Activated CD4-positive, alpha-beta T cell treated with anti-CD3 and anti-CD28 coated beads, Interleukin-2, amount 10 ng/mL, durations not matched to agents 7 days and 5 days (primary cell): ENCODE measurements at regions not wholly inside any gene's neighbourhood (a gene's known extent, or its start where the extent isn't known, plus 50 kb on each side); places are given as distances from the start of the nearest gene placed in this dataset.

ENCODE experiments used
- CTCF ChIA-PET: fragments of 350-600 bp; sonication (Branson Sonifier 250); formaldehyde crosslinking; loops from one replicate; lab custom pipeline; 2021; ENCODE audit warnings: antibody characterized with exemption; lab: Charles Lee
- POLR2A ChIA-PET: fragments of 350-600 bp; sonication (Branson Sonifier 250); formaldehyde crosslinking; loops from one replicate; lab custom pipeline; 2021; ENCODE audit warnings: antibody characterized with exemption; lab: Charles Lee
- DNase-seq: peaks from one replicate; pipeline ENCODE4 v3.0.0-alpha.2; 2020
- H3K27ac Mint-ChIP-seq: one replicate; pipeline ENCODE4 v1.8.0; 2021; ENCODE audit warnings: mild to moderate bottlenecking, moderate library complexity, mixed read lengths
- H3K27me3 Mint-ChIP-seq: one replicate; pipeline ENCODE4 v1.8.0; 2021; ENCODE audit warnings: mixed read lengths
- H3K36me3 Mint-ChIP-seq: one replicate; pipeline ENCODE4 v1.8.0; 2021; ENCODE audit warnings: low read depth, mixed read lengths
- H3K4me1 Mint-ChIP-seq: one replicate; pipeline ENCODE4 v1.8.0; 2021; ENCODE audit warnings: mixed read lengths
- H3K4me3 Mint-ChIP-seq: one replicate; pipeline ENCODE4 v1.8.0; 2021; ENCODE audit warnings: mild to moderate bottlenecking, moderate library complexity, mixed read lengths
- H3K9me3 Mint-ChIP-seq: one replicate; pipeline ENCODE4 v1.8.0; 2021; ENCODE audit warnings: mixed read lengths

DNA sequence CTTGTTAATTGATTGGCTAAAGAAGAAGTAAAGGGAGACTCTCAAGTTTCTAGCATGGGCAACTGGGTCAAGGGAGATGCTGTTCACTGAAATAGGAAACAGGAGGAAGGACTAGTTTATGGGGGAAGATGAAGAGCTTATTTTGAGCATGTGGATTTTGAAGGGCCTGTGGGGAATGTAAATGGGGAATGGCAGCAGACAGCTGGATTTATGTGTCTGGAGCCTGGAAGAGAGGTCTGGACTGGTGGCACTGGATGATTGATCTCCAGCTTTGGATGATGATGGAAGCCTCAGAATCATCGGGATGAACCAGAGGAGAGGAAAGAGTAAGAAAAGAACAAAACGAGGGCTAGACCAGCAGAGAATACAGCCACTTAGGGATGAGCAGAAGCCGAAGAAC lies 54.9 kb upstream of the ENAH start:
- no peaks in the 10 kb centered on the region for H3K36me3 Mint-ChIP-seq
- H3K4me3 Mint-ChIP-seq = no peak overlapping the region
- H3K9me3 Mint-ChIP-seq = no peaks in the 10 kb centered on the region
- no peak for DNase-seq
- no peaks in the 10 kb centered on the region for H3K4me1 Mint-ChIP-seq
- no peaks in the 10 kb centered on the region for H3K27me3 Mint-ChIP-seq
- no peak overlapping the region for H3K27ac Mint-ChIP-seq
- ChIA-PET POLR2A (no interaction called here), CTCF (interaction anchor here (1.1 kb wide), 1 partner anchor 216 kb away, joined by 3 read pairs; the partner anchor contains the start of gene PYCR2)

DNA sequence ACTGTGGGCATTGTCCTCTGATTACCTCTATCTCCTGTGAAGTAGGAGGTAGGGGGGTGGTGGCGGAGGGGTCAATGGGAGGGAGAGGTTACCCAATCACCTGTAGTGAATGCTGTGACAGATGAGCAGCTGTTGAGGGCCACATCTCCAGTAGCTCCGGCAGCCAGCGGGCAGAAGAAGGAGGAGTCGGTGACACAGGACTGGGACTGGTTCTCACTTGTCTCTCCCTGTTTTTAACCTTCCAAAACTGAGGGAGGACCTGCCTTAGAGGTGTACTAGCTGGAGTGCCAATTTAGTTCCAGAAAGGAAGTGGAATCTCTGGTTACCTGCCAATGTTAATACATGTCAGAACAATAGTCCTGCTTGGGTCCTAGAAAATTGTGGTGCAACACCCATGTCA lies 56.2 kb upstream of the ENAH start:
- ChIA-PET CTCF (no interaction called here), POLR2A (no interaction called here)
- DNase-seq = no peak
- no peaks in the 10 kb centered on the region for H3K36me3 Mint-ChIP-seq
- no peak overlapping the region for H3K27ac Mint-ChIP-seq
- no peaks in the 10 kb centered on the region for H3K27me3 Mint-ChIP-seq
- no peaks in the 10 kb centered on the region for H3K4me1 Mint-ChIP-seq
- no peak overlapping the region for H3K4me3 Mint-ChIP-seq
- H3K9me3 Mint-ChIP-seq = no peaks in the 10 kb centered on the region

DNA sequence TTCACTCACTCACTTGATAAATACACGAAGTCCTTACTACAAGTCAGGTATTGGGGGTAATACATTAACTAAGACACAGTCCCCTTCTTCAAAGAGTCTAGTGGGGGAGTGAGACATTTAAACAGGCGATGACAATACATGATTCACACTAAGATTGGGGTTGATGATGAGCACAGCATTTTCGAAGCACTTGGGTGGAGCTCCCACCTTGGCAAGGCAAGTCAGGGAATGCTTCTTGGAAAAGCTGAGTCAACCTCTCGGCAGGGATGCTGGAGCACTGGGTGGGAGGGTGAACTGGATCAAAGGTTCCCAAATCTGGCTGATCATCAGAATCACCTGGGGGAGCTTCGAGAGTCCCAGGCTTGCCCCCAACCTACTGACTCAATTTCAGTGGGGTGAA lies 57.9 kb upstream of the ENAH start:
- DNase-seq = no peak
- Mint-ChIP-seq H3K36me3 (no peaks in the 10 kb centered on the region), H3K27ac (no peak overlapping the region), H3K4me1 (no peaks in the 10 kb centered on the region), H3K27me3 (no peaks in the 10 kb centered on the region), H3K4me3 (no peak overlapping the region), H3K9me3 (no peaks in the 10 kb centered on the region)
- POLR2A ChIA-PET = no interaction called here
- CTCF ChIA-PET = interaction anchor here (1.1 kb wide), 1 partner anchor 9 kb away, joined by 5 read pairs; no protein-coding TSS in a partner anchor

DNA sequence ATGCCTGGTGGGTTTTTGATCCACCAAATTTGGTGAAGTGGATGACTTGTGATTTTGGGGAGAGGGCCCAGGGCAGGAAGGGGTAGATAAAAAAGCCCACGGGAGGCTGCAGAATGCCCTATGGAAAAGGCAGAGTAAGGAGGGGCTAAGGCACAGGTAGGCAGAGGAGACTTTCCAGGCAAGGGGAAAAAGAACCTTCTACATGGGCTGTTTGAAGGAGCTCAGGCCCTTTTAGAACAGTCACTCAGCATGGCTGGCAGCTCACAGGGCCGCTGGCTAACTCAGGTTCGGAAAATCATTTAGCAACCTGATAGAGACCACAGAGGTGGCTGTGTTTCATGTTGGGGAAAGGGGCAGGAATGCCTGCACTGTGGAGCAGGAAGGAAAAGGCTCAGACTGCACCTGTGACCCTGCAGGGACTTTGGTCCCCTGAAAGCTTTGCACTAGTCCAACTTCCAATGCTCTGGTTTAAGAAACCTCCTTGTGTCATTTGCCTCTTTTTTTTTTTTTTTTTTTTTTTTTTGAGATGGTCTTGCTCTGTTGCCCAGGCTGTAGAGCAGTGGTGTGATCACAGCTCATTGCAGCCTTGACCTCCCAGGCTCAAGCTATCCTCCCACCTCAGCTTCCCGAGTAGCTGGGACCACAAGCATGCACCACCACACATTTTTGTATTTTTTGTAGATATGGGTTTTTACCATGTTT lies 58.5 kb upstream of the ENAH start:
- Mint-ChIP-seq H3K27me3 (no peaks in the 10 kb centered on the region), H3K9me3 (no peaks in the 10 kb centered on the region), H3K4me3 (no peak overlapping the region), H3K36me3 (no peaks in the 10 kb centered on the region), H3K27ac (no peak overlapping the region), H3K4me1 (no peaks in the 10 kb centered on the region)
- CTCF ChIA-PET = interaction anchor here (1.1 kb wide), 1 partner anchor 8 kb away, joined by 5 read pairs; no protein-coding TSS in a partner anchor
- POLR2A ChIA-PET = no interaction called here
- no peak for DNase-seq

DNA sequence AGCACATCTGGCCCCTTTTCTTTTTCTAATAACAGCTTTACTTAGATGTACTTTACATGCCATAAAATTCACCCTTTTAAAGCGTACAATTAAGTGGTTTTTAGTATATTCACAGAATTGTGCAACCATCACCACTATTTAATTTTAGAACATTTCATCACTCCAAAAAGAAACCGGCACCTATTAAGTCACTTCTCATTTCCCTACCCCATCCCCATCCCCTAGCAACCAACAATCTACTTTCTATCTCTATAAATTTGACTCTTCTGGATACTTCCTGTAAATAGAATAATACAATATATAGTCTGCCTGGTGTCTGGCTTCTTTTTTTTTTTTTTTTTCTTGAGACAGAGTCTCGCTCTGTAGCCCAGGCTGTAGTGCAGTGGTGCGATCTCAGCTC lies 59.5 kb upstream of the ENAH start:
- H3K9me3 Mint-ChIP-seq = no peaks in the 10 kb centered on the region
- H3K27ac Mint-ChIP-seq = no peak overlapping the region
- DNase-seq = no peak
- H3K36me3 Mint-ChIP-seq = no peaks in the 10 kb centered on the region
- ChIA-PET CTCF (no interaction called here), POLR2A (no interaction called here)
- no peaks in the 10 kb centered on the region for H3K27me3 Mint-ChIP-seq
- no peak overlapping the region for H3K4me3 Mint-ChIP-seq
- no peaks in the 10 kb centered on the region for H3K4me1 Mint-ChIP-seq

DNA sequence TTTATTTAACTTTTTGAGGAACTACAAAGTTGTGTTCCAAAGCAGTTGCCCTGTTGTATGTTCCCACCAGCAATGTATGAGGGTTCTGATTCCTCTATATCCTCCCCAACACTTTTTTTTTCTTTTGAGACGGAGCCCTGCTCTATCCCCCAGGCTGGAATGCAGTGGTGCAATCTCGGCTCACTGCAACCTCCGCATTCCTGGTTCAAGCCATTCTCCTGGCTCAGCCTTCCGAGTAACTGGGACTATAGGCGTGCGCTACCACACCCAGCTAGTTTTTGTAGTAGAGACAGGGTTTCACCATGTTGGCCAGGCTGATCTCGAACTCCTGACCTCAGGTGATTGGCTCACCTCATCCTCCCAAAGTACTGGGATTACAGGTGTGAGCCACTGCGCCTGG lies 60.4 kb upstream of the ENAH start:
- H3K4me3 Mint-ChIP-seq = no peak overlapping the region
- no peaks in the 10 kb centered on the region for H3K36me3 Mint-ChIP-seq
- H3K4me1 Mint-ChIP-seq = no peaks in the 10 kb centered on the region
- POLR2A ChIA-PET = no interaction called here
- no peaks in the 10 kb centered on the region for H3K9me3 Mint-ChIP-seq
- H3K27ac Mint-ChIP-seq = no peak overlapping the region
- DNase-seq = no peak
- CTCF ChIA-PET = no interaction called here
- no peaks in the 10 kb centered on the region for H3K27me3 Mint-ChIP-seq

DNA sequence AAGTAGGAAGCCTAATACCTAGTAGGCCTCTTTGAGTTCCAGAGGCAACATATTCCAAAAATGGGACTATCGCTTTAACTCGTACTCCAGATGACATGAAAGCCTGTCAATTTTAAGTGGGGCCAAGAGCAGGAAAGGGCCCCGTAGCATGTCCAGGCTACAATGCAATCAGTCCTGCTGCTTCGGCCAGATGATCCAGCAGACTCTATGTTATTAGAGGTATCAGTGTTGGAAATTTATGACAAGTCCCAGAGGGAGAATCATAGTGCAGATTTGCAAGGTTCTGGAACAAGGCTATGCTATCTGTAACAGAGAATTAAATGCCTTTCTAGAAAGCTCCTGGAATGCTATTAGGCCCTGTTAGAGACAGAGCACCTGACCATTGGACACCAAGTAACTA lies 56.7 kb upstream of the SRP9 start:
- H3K27ac Mint-ChIP-seq = no peak overlapping the region
- H3K36me3 Mint-ChIP-seq = no peaks in the 10 kb centered on the region
- H3K27me3 Mint-ChIP-seq = no peaks in the 10 kb centered on the region
- POLR2A ChIA-PET = no interaction called here
- H3K9me3 Mint-ChIP-seq = no peaks in the 10 kb centered on the region
- CTCF ChIA-PET = no interaction called here
- no peaks in the 10 kb centered on the region for H3K4me1 Mint-ChIP-seq
- DNase-seq = no peak
- no peak overlapping the region for H3K4me3 Mint-ChIP-seq

DNA sequence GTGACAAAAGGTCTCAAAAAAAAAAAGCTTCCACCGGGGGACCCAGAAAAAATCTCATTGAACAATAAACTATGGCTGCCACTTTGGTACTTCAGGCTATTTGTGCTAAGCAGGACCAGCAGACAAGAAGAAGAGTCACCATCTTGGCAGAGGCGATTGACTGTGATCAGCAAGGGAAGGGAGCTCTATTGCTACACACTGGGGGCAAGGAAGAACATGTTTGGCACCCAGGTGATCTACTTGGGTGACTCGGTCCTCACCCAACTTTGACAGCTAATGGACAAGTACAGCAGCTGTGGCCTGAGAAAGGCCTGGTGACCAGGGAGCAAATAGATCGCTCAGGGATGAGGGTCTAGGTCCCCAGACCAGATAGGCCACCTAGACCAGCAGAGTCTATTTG lies 53.4 kb upstream of the SRP9 start:
- no peaks in the 10 kb centered on the region for H3K36me3 Mint-ChIP-seq
- no peaks in the 10 kb centered on the region for H3K27me3 Mint-ChIP-seq
- ChIA-PET POLR2A (no interaction called here), CTCF (interaction anchor here (1.0 to 1.4 kb wide), 2 partner anchors 112 to 188 kb away, joined by 3 read pairs; no protein-coding TSS in a partner anchor)
- DNase-seq = no peak
- no peak overlapping the region for H3K4me3 Mint-ChIP-seq
- H3K4me1 Mint-ChIP-seq = no peaks in the 10 kb centered on the region
- H3K27ac Mint-ChIP-seq = no peak overlapping the region
- no peaks in the 10 kb centered on the region for H3K9me3 Mint-ChIP-seq
